Inferior parietal cortex (tissue), 1 donor: ENCODE measurements at regions not wholly inside any gene's neighbourhood (a gene's known extent, or its start where the extent isn't known, plus 50 kb on each side); places are given as distances from the start of the nearest gene placed in this dataset.
"Not testable (repeated sequence)": the region's sequence is repeated elsewhere in the genome, so short reads cannot be mapped to it uniquely, and the experiment has no call there.

Experiments used
- DNase-seq: peaks from one replicate; pipeline ENCODE4 v3.0.0-alpha.2; 2016; ENCODE audit errors: extremely low spot score

- no peak for DNase-seq
Observed at GRCh38 chr3:82761858-82762257, 1000.4 kb upstream of the GBE1 start.

GRCh38 chr3:82745544-82745943, 984.1 kb upstream of the GBE1 start:
- DNase-seq, result no peak

- no peak for DNase-seq
Observed at GRCh38 chr3:82743196-82743595, 981.8 kb upstream of the GBE1 start.

- DNase-seq, result no peak
Observed at GRCh38 chr3:82741346-82741745, 979.9 kb upstream of the GBE1 start.

- DNase-seq, result no peak
Observed at GRCh38 chr3:82739390-82739789, 977.9 kb upstream of the GBE1 start.

- DNase-seq, result no peak
Observed at GRCh38 chr3:82736696-82737277, 975.3 kb upstream of the GBE1 start.

- no peak for DNase-seq
Observed at GRCh38 chr3:82715091-82715856, 953.8 kb upstream of the GBE1 start.

GRCh38 chr3:82707035-82707434, 945.6 kb upstream of the GBE1 start:
- no peak for DNase-seq

GRCh38 chr3:82685761-82686160, 924.3 kb upstream of the GBE1 start:
- DNase-seq, result no peak

- DNase-seq, result no peak
Observed at GRCh38 chr3:82676356-82677026, 915.0 kb upstream of the GBE1 start.

GRCh38 chr3:82672966-82673365, 911.5 kb upstream of the GBE1 start:
- DNase-seq, result no peak

GRCh38 chr3:82671466-82671865, 910.0 kb upstream of the GBE1 start:
- DNase-seq, result no peak

GRCh38 chr3:82654708-82655107, 893.3 kb upstream of the GBE1 start:
- DNase-seq, result no peak

GRCh38 chr3:82643948-82644347, 882.5 kb upstream of the GBE1 start:
- no peak for DNase-seq

GRCh38 chr3:82641701-82642100, 880.3 kb upstream of the GBE1 start:
- DNase-seq, result no peak

GRCh38 chr3:82640254-82640653, 878.8 kb upstream of the GBE1 start:
- DNase-seq, result no peak

- no peak for DNase-seq
Observed at GRCh38 chr3:82637574-82637973, 876.1 kb upstream of the GBE1 start.

- no peak for DNase-seq
Observed at GRCh38 chr3:82636177-82636576, 874.7 kb upstream of the GBE1 start.

- no peak for DNase-seq
Observed at GRCh38 chr3:82633319-82633718, 871.9 kb upstream of the GBE1 start.

- no peak for DNase-seq
Observed at GRCh38 chr3:82629937-82630336, 868.5 kb upstream of the GBE1 start.

- no peak for DNase-seq
Observed at GRCh38 chr3:82628385-82629014, 867.1 kb upstream of the GBE1 start.

- no peak for DNase-seq
Observed at GRCh38 chr3:82627733-82628132, 866.3 kb upstream of the GBE1 start.

- not testable (repeated sequence) for DNase-seq
Observed at GRCh38 chr3:82620744-82621143, 859.3 kb upstream of the GBE1 start.
